Fibroblast of lung (primary cell): ENCODE measurements at regions not wholly inside any gene's neighbourhood (a gene's known extent, or its start where the extent isn't known, plus 50 kb on each side); places are given as distances from the start of the nearest gene placed in this dataset.

Experiments used
- DNase-seq, 2 donors: peaks; one replicate each; pipeline versions ENCODE4 v3.0.0 to v3.0.0-alpha.2; 2010; ENCODE audit warnings: low read depth in 2 of 2
- H2AFZ ChIP-seq: 2 replicates; pipeline ENCODE4 v1.5.1; 2012; ENCODE audit warnings: low read length, control low read depth, inconsistent platforms
- H3K27ac ChIP-seq: 2 replicates; pipeline ENCODE4 v1.5.1; 2011; ENCODE audit warnings: low read length, control low read depth; ENCODE audit not compliant: insufficient read depth
- H3K27me3 ChIP-seq: 2 replicates; pipeline ENCODE4 v1.5.1; 2011; ENCODE audit warnings: mild to moderate bottlenecking, low read length; ENCODE audit not compliant: control insufficient read depth, insufficient read depth
- H3K36me3 ChIP-seq: 2 replicates; pipeline ENCODE4 v1.5.1; 2011; ENCODE audit warnings: low read length; ENCODE audit not compliant: control insufficient read depth, insufficient read depth
- H3K4me1 ChIP-seq: 2 replicates; pipeline ENCODE4 v1.5.1; 2011; ENCODE audit warnings: low read length; ENCODE audit not compliant: control insufficient read depth, insufficient read depth; ENCODE audit errors: extremely low read depth
- H3K4me2 ChIP-seq: 2 replicates; pipeline ENCODE4 v1.5.1; 2011; ENCODE audit warnings: low read length, control low read depth; ENCODE audit not compliant: insufficient read depth; ENCODE audit errors: extremely low read depth
- H3K4me3 ChIP-seq, 4 experiments: fragments of 200-600 bp in 1 of 4; sonication (generic) in 1 of 4; replicated peaks in 1 of 4; 2 replicates each; pipeline ENCODE4 v1.5.1; 2011 to 2016; ENCODE audit warnings: low read length in 4 of 4, low read depth in 3 of 4, mild to moderate bottlenecking in 3 of 4, control low read depth in 2 of 4, inconsistent platforms in 1 of 4, mixed read lengths in 1 of 4; ENCODE audit not compliant: insufficient read depth in 1 of 4; ENCODE audit errors: control extremely low read depth in 1 of 4
- H3K79me2 ChIP-seq: 2 replicates; pipeline ENCODE4 v1.5.1; 2012; ENCODE audit warnings: mild to moderate bottlenecking, low read length, inconsistent platforms; ENCODE audit not compliant: control insufficient read depth, insufficient read depth
- H3K9ac ChIP-seq: 2 replicates; pipeline ENCODE4 v1.5.1; 2011; ENCODE audit warnings: mild to moderate bottlenecking, low read length, control low read depth; ENCODE audit not compliant: insufficient read depth
- H3K9me3 ChIP-seq: 2 replicates; pipeline ENCODE4 v1.5.1; 2012; ENCODE audit warnings: low read depth, low read length; ENCODE audit not compliant: control insufficient read depth, insufficient read depth
- H4K20me1 ChIP-seq: 2 replicates; pipeline ENCODE4 v1.5.1; 2011; ENCODE audit warnings: low read length; ENCODE audit not compliant: control insufficient read depth, insufficient read depth; ENCODE audit errors: extremely low read depth
- EZH2 ChIP-seq: IDR thresholded peaks from 2 replicates; pipeline ENCODE4 v1.5.1; 2012; ENCODE audit warnings: low read length, control low read depth, mild to moderate bottlenecking; ENCODE audit errors: missing control alignments
- TF ChIP-seq, protein P1 (sequence below), 2 donors: IDR thresholded peaks in 1 of 2; conservative IDR thresholded peaks in 1 of 2; 1 replicate in 1 of 2; 2 replicates in 1 of 2; pipeline ENCODE4 v1.5.1; 2011 to 2012; ENCODE audit warnings: low read length in 2 of 2, control low read depth in 1 of 2, inconsistent platforms in 1 of 2, low read depth in 1 of 2, mild to moderate bottlenecking in 1 of 2

GRCh38 chr1:82318921-82319320 lies 518.2 kb downstream of the ADGRL2 start:
- Histone ChIP-seq H3K27me3 (no peaks in the 10 kb centered on the region), H3K4me1 (no peaks in the 10 kb centered on the region), H4K20me1 (no peaks in the 10 kb centered on the region), H2AFZ (no peak overlapping the region), H3K4me2 (no peak overlapping the region), H3K36me3 (no peaks in the 10 kb centered on the region), H3K79me2 (no peaks in the 10 kb centered on the region), H3K9me3 (no peaks in the 10 kb centered on the region), H3K27ac (no peak overlapping the region), H3K4me3 (no peak overlapping the region), H3K9ac (no peak overlapping the region)
- TF ChIP-seq, protein P1, sequence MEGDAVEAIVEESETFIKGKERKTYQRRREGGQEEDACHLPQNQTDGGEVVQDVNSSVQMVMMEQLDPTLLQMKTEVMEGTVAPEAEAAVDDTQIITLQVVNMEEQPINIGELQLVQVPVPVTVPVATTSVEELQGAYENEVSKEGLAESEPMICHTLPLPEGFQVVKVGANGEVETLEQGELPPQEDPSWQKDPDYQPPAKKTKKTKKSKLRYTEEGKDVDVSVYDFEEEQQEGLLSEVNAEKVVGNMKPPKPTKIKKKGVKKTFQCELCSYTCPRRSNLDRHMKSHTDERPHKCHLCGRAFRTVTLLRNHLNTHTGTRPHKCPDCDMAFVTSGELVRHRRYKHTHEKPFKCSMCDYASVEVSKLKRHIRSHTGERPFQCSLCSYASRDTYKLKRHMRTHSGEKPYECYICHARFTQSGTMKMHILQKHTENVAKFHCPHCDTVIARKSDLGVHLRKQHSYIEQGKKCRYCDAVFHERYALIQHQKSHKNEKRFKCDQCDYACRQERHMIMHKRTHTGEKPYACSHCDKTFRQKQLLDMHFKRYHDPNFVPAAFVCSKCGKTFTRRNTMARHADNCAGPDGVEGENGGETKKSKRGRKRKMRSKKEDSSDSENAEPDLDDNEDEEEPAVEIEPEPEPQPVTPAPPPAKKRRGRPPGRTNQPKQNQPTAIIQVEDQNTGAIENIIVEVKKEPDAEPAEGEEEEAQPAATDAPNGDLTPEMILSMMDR (conservative IDR thresholded peaks at IDR 0.05 in 1 of 2, IDR thresholded peaks at IDR 0.05 in 1 of 2; ENCODE audit: low read depth in 1 of 2, low read length in 2 of 2): no peak
- TF ChIP-seq EZH2: no peak
- peak; percentile 6 to 14 for DNase-seq

- H3K27ac ChIP-seq: no peak overlapping the region
- H3K9me3 ChIP-seq: no peaks in the 10 kb centered on the region
- H3K4me2 ChIP-seq: no peak overlapping the region
- peak; percentile 6 to 32 for DNase-seq
- no peak for TF ChIP-seq EZH2
- TF ChIP-seq, protein P1 (conservative IDR thresholded peaks at IDR 0.05 in 1 of 2, IDR thresholded peaks at IDR 0.05 in 1 of 2; ENCODE audit: low read depth in 1 of 2, low read length in 2 of 2): no peak
- no peaks in the 10 kb centered on the region for H3K36me3 ChIP-seq
- no peaks in the 10 kb centered on the region for H3K4me1 ChIP-seq
- H4K20me1 ChIP-seq: no peaks in the 10 kb centered on the region
- no peak overlapping the region for H3K4me3 ChIP-seq
- no peak overlapping the region for H3K9ac ChIP-seq
- H2AFZ ChIP-seq: no peak overlapping the region
- no peaks in the 10 kb centered on the region for H3K27me3 ChIP-seq
- no peaks in the 10 kb centered on the region for H3K79me2 ChIP-seq
These were observed 517.5 kb downstream of the ADGRL2 start for GRCh38 chr1:82318265-82318664.

DNA sequence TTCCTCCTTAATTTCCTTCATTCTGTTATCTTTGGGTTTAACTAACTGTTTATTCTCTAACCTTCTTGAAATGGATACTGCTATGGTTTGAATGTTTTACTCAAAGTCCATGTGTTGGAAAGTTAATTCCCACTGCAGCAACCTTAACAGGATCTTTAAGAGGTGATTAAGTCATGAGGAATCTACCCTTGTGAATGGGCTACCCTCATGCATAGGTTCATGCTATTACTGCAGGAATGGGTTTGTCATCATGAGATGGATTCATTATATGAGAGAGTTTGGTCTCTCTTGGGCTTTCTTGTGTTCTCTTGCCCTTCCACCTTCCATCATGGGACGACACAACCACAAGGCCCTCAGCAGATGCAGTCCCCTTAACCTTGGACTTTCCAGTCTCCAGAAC lies 516.9 kb downstream of the ADGRL2 start:
- Histone ChIP-seq H3K4me3 (no peak overlapping the region), H3K9me3 (no peaks in the 10 kb centered on the region), H3K36me3 (no peaks in the 10 kb centered on the region), H3K79me2 (no peaks in the 10 kb centered on the region), H3K27me3 (no peaks in the 10 kb centered on the region), H3K4me1 (no peaks in the 10 kb centered on the region), H3K4me2 (no peak overlapping the region), H3K27ac (no peak overlapping the region), H4K20me1 (no peaks in the 10 kb centered on the region), H3K9ac (no peak overlapping the region), H2AFZ (no peak overlapping the region)
- peak in 1 of 2 donors; percentile 56 for DNase-seq
- TF ChIP-seq, protein P1 (conservative IDR thresholded peaks at IDR 0.05 in 1 of 2, IDR thresholded peaks at IDR 0.05 in 1 of 2; ENCODE audit: low read depth in 1 of 2, low read length in 2 of 2): no peak
- no peak for TF ChIP-seq EZH2
